ENCODE measurements at regions not wholly inside any gene's neighbourhood (a gene's known extent, or its start where the extent isn't known, plus 50 kb on each side); places are given as distances from the start of the nearest gene placed in this dataset.

DNA sequence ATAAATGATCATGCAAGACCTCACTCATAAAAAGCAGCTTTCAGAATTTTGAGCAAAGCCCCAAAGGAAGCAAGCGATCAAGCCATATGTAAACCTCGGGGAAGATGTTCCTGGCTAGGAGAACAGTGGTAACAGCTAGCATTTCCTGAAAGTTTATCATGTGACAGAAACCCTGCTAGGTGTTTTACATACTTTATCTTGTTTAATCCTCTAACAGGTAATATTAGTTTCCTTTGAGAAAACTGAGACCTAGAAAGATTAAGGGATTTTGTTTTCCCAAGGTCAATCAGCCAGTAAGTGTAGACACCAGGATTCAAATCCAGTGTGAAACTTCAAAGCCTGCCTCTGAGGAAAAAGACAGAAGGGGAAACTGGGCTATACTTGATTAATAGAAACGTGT lies 362.4 kb upstream of the MAF start:
- no peak for TF ChIP-seq POLR2A (IDR thresholded peaks at IDR 0.05)
- TF ChIP-seq, protein P1, sequence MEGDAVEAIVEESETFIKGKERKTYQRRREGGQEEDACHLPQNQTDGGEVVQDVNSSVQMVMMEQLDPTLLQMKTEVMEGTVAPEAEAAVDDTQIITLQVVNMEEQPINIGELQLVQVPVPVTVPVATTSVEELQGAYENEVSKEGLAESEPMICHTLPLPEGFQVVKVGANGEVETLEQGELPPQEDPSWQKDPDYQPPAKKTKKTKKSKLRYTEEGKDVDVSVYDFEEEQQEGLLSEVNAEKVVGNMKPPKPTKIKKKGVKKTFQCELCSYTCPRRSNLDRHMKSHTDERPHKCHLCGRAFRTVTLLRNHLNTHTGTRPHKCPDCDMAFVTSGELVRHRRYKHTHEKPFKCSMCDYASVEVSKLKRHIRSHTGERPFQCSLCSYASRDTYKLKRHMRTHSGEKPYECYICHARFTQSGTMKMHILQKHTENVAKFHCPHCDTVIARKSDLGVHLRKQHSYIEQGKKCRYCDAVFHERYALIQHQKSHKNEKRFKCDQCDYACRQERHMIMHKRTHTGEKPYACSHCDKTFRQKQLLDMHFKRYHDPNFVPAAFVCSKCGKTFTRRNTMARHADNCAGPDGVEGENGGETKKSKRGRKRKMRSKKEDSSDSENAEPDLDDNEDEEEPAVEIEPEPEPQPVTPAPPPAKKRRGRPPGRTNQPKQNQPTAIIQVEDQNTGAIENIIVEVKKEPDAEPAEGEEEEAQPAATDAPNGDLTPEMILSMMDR (IDR thresholded peaks at IDR 0.05) = no peak

Measured in lower leg skin (tissue), 3 donors.